Activated B cell treated with CpG ODN at 0.5 μM for 24 hours (primary cell): ENCODE measurements at regions not wholly inside any gene's neighbourhood (a gene's known extent, or its start where the extent isn't known, plus 50 kb on each side); places are given as distances from the start of the nearest gene placed in this dataset.
"Not testable (repeated sequence)": the region's sequence is repeated elsewhere in the genome, so short reads cannot be mapped to it uniquely, and the experiment has no call there.

Source experiments
- ATAC-seq: fragments of 200-7000 bp; cut with Tn5 transposase; one replicate; pipeline ENCODE4 v1.10.0; 2021; ENCODE audit warnings: low read depth, mild to moderate bottlenecking, moderate library complexity
- CTCF ChIA-PET: fragments of 350-600 bp; sonication (Branson Sonifier 250); formaldehyde crosslinking; loops from one replicate; lab custom pipeline; 2021; ENCODE audit warnings: antibody characterized with exemption; lab: Charles Lee
- POLR2A ChIA-PET: fragments of 350-600 bp; sonication (Branson Sonifier 250); formaldehyde crosslinking; loops from one replicate; lab custom pipeline; 2021; ENCODE audit warnings: antibody characterized with exemption; lab: Charles Lee
- DNase-seq: peaks from one replicate; pipeline ENCODE4 v3.0.0; 2022
- H3K27ac Mint-ChIP-seq: one replicate; pipeline ENCODE4 v1.8.0; 2020; ENCODE audit warnings: mixed read lengths
- H3K27me3 Mint-ChIP-seq: one replicate; pipeline ENCODE4 v1.8.0; 2021; ENCODE audit warnings: mixed read lengths
- H3K36me3 Mint-ChIP-seq: one replicate; pipeline ENCODE4 v1.8.0; 2021; ENCODE audit warnings: low read depth, mixed read lengths
- H3K4me1 Mint-ChIP-seq: one replicate; pipeline ENCODE4 v1.8.0; 2021; ENCODE audit warnings: mixed read lengths
- H3K4me3 Mint-ChIP-seq: one replicate; pipeline ENCODE4 v1.8.0; 2020; ENCODE audit warnings: mild to moderate bottlenecking, mixed read lengths
- H3K9me3 Mint-ChIP-seq: one replicate; pipeline ENCODE4 v1.8.0; 2020; ENCODE audit warnings: mixed read lengths
- intact Hi-C: fragments of 100-400 bp; cut with micrococcal nuclease; formaldehyde crosslinking; loops from one replicate; pipeline ENCODE4 v1.15.1; 2024
- TF ChIP-seq, protein P1 (sequence below): fragments of 200-600 bp; IDR thresholded peaks from one replicate; pipeline ENCODE4 v1.8.0; 2022; ENCODE audit warnings: antibody characterized with exemption, mild to moderate bottlenecking

DNA sequence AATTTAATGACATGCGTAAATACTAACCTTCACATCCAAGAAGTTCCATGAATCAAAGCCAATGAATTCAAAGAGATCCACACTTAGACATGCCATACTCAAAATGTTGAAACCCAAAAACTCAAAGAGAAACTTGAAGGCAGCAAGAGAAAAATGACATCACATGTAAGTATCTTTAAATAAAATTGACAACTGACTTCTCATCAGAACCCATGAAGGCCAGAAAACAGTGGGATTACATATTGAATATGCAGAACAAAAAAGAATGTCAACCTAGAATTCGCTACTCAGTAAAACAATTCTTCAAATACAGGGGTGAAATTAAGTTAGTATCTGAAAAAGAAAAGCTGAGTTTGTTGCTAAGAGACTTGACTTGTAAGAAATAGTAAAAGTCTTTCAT is 953.9 kb upstream of the HS3ST1 start:
- intact Hi-C loops, result no loop called here
- ATAC-seq (no peak), DNase-seq (no peak)
- no peaks in the 10 kb centered on the region for H3K36me3 Mint-ChIP-seq
- no peak overlapping the region for H3K27ac Mint-ChIP-seq
- no peaks in the 10 kb centered on the region for H3K27me3 Mint-ChIP-seq
- POLR2A ChIA-PET, result no interaction called here
- H3K9me3 Mint-ChIP-seq, result peaks cover 4% of the 10 kb centered on the region
- TF ChIP-seq, protein P1, sequence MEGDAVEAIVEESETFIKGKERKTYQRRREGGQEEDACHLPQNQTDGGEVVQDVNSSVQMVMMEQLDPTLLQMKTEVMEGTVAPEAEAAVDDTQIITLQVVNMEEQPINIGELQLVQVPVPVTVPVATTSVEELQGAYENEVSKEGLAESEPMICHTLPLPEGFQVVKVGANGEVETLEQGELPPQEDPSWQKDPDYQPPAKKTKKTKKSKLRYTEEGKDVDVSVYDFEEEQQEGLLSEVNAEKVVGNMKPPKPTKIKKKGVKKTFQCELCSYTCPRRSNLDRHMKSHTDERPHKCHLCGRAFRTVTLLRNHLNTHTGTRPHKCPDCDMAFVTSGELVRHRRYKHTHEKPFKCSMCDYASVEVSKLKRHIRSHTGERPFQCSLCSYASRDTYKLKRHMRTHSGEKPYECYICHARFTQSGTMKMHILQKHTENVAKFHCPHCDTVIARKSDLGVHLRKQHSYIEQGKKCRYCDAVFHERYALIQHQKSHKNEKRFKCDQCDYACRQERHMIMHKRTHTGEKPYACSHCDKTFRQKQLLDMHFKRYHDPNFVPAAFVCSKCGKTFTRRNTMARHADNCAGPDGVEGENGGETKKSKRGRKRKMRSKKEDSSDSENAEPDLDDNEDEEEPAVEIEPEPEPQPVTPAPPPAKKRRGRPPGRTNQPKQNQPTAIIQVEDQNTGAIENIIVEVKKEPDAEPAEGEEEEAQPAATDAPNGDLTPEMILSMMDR, result no peak
- H3K4me3 Mint-ChIP-seq, result no peak overlapping the region
- CTCF ChIA-PET, result no interaction called here
- H3K4me1 Mint-ChIP-seq, result no peaks in the 10 kb centered on the region

DNA sequence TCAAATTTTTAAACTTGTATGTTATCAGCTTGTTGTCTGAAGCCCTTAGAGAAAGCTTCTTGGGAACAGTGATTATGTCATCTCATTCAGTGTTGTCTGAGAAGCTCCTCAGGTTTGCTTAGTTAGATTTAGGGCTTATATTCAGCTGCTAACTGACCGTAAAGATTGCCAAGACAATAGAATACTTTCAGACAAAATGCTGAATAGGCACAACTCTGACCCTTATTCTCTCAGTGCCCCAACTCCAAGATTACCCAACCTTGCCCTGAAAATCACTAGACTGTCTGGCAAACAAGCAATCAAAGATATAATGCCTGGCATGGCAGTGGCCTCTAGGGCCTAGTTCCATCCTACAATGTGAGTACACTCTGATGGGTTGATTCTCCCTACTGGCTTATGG is 950.5 kb upstream of the HS3ST1 start:
- DNase-seq (no peak), ATAC-seq (no peak)
- Mint-ChIP-seq H3K9me3 (peaks cover 4% of the 10 kb centered on the region), H3K36me3 (no peaks in the 10 kb centered on the region), H3K27me3 (no peaks in the 10 kb centered on the region), H3K27ac (no peak overlapping the region), H3K4me3 (no peak overlapping the region), H3K4me1 (no peaks in the 10 kb centered on the region)
- TF ChIP-seq, protein P1, result no peak
- intact Hi-C loops, result no loop called here
- ChIA-PET CTCF (no interaction called here), POLR2A (no interaction called here)

DNA sequence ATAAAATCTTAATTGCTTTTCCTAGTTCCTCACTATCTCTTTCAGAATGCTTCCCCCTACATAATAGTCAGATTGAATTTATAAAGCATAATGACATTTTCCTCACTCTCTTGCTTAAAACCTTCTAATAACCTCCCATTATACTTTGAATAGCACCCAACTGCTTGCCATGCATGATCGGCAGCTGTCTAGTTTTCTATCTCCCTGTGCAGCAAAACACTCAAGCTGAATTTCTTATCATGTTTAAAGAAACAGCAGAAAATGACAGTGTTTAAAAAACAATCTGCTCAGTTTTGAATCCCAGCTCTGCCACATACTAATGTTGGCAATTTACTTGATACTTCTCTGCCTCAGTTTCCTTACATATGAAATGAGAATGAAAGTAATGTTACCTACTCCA is 947.1 kb upstream of the HS3ST1 start:
- Mint-ChIP-seq H3K27me3 (no peaks in the 10 kb centered on the region), H3K9me3 (peaks cover 2% of the 10 kb centered on the region), H3K4me3 (no peak overlapping the region), H3K27ac (no peak overlapping the region), H3K36me3 (no peaks in the 10 kb centered on the region), H3K4me1 (no peaks in the 10 kb centered on the region)
- POLR2A ChIA-PET, result no interaction called here
- DNase-seq, result no peak
- CTCF ChIA-PET, result no interaction called here
- ATAC-seq, result no peak
- TF ChIP-seq, protein P1, result no peak
- intact Hi-C loops, result no loop called here

GRCh38 chr4:12365869-12366268 is 937.2 kb upstream of the HS3ST1 start:
- H3K27me3 Mint-ChIP-seq, H3K36me3 Mint-ChIP-seq, H3K4me1 Mint-ChIP-seq, POLR2A ChIA-PET, H3K4me3 Mint-ChIP-seq, intact Hi-C loops, ATAC-seq, DNase-seq, H3K27ac Mint-ChIP-seq, CTCF ChIA-PET: not testable (repeated sequence)
- H3K9me3 Mint-ChIP-seq, result peaks cover 11% of the 10 kb centered on the region

- intact Hi-C loops, result no loop called here
- ChIA-PET POLR2A (no interaction called here), CTCF (no interaction called here)
- Mint-ChIP-seq H3K27me3 (no peaks in the 10 kb centered on the region), H3K9me3 (peaks cover 18% of the 10 kb centered on the region), H3K4me3 (no peak overlapping the region), H3K27ac (no peak overlapping the region), H3K36me3 (no peaks in the 10 kb centered on the region), H3K4me1 (no peaks in the 10 kb centered on the region)
- no peak for DNase-seq
- TF ChIP-seq, protein P1, result no peak
- no peak for ATAC-seq
Observed at GRCh38 chr4:12360391-12360790, 931.7 kb upstream of the HS3ST1 start.

DNA sequence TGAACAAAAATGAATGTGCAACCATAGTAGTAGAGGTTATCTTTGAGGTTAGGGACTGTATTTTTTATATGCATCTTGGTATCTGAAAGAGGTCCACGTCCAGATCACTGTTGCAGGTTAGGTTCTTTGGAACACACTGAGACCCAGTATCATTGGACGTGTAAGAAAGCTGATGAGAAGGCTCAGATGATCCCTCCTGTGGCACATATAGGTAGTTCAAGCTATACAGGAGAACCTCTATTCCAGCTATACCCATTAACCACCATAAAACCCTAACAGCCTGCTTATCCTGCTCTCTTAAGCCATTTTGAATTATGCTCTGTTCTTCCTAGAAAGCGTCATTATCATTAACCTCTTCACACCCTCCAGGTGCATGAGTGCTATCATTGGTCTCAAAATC is 930.7 kb upstream of the HS3ST1 start:
- POLR2A ChIA-PET, result no interaction called here

GRCh38 chr4:12333083-12333482 is 904.4 kb upstream of the HS3ST1 start:
- intact Hi-C loops, ATAC-seq, H3K4me3 Mint-ChIP-seq, H3K27ac Mint-ChIP-seq, H3K9me3 Mint-ChIP-seq, DNase-seq, H3K4me1 Mint-ChIP-seq, H3K36me3 Mint-ChIP-seq, H3K27me3 Mint-ChIP-seq, POLR2A ChIA-PET, CTCF ChIA-PET: not testable (repeated sequence)

More for the DNA sequence above, 930.7 kb upstream of the HS3ST1 start:
- ATAC-seq (no peak), DNase-seq (no peak)
- no peaks in the 10 kb centered on the region for H3K36me3 Mint-ChIP-seq
- peaks cover 10% of the 10 kb centered on the region for H3K9me3 Mint-ChIP-seq
- no peaks in the 10 kb centered on the region for H3K4me1 Mint-ChIP-seq
- no peaks in the 10 kb centered on the region for H3K27me3 Mint-ChIP-seq
- CTCF ChIA-PET, result no interaction called here
- H3K4me3 Mint-ChIP-seq, result no peak overlapping the region
- intact Hi-C loops, result no loop called here
- no peak overlapping the region for H3K27ac Mint-ChIP-seq
- TF ChIP-seq, protein P1, result no peak
